Limb (tissue), 2 donors: ENCODE measurements at regions not wholly inside any gene's neighbourhood (a gene's known extent, or its start where the extent isn't known, plus 50 kb on each side); places are given as distances from the start of the nearest gene placed in this dataset.

Experiments used
- DNase-seq, 2 donors: peaks; one replicate each; pipeline ENCODE4 v3.0.0-alpha.2; 2016; ENCODE audit errors: extremely low spot score in 2 of 2

GRCh38 chr15:96390986-96391385, 60.5 kb downstream of the NR2F2 start:
- no peak for DNase-seq

DNA sequence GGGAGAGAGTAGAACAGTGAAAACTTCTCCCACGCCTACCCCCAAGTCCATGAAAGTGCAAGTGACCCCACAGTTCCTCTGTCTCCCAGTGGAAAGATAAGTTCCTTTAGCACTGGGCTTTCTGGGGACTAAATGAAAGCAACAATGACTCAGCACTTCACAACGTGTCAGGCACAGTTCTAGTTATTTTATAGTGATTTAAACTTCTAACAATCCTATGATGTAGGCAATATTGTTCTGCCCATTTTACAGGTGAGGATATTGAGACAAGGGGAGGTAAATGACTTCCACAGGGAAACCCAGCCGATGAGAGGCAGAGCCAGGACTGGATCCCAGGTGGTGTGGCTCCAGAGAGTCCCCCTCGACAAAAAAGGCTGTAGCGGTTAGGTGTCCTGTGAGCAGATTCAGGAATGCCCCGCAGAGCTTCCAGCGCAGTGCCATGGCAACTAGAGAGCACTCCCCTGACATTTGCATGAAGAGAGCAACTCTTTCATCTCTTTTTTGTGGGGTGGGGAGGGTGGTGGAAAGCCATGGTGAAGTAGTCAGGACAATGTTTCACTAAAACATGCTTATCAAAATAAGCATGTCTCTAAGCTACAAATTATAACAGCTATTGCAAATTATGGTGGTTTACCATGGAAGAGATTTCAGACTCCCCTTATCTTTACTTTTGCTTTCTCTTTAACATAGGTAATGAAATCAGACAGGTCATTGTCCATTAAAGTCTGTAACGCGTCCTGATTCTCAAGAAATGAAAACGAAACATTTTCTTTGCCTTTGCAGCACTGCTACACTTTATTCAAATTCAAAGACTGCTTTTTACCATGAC, 62.1 kb downstream of the NR2F2 start:
- DNase-seq = no peak

DNA sequence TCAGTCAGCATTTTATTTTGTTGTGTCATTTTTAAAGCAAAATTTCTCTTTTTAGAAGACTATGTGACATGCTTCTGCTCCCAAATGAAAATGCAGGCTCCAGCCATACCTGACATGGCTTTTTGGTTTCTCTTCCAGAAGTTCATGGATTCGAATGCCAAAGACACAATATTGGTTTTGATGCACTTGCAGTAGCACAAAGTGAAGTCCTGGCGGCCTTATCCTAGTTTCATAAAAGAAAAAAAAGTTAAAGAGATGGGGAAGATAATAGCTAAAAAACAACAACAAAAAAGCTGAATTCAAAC, 62.7 kb downstream of the NR2F2 start:
- DNase-seq = no peak

GRCh38 chr15:96395687-96396086, 65.2 kb downstream of the NR2F2 start:
- DNase-seq = no peak

DNA sequence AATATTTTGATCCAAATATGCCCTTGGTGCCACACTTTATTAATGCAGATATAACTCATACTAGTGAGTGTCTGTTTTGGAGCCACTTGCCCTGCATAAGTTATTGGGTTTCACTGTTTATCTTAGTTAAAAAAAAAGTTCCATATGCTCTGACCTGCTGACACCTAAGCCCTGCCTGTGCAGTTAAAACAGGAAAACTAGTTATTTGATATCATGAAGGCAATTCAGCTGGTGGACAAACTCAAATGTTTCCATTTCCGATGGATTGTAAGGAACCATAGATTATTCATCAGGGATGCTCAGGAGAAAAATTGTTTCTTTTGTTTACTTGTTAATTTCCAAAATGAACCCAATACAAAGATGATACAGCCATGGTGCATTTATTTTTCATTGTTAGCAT, 68.3 kb downstream of the NR2F2 start:
- no peak for DNase-seq

- no peak for DNase-seq
Measured at GRCh38 chr15:96402403-96402802, 71.9 kb downstream of the NR2F2 start.

DNA sequence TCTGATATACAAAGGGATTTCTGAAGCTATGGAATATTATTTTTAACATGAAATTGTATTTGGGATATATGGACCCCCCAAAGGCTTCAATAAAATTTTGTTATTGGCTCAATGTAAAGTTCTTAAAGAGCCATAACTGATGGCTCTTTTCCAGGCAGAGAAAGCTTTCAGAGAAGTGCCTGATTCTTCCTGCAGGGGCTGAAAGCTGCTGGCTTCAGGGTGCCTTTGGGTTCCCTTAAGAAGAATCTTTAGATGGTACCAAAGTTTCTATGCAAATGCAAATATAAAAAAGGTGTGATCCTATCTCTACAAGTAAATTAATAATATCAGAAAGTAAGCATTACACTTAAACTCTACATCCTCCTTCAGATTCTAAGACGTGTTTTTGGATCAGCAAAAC, 72.6 kb downstream of the NR2F2 start:
- no peak for DNase-seq

DNA sequence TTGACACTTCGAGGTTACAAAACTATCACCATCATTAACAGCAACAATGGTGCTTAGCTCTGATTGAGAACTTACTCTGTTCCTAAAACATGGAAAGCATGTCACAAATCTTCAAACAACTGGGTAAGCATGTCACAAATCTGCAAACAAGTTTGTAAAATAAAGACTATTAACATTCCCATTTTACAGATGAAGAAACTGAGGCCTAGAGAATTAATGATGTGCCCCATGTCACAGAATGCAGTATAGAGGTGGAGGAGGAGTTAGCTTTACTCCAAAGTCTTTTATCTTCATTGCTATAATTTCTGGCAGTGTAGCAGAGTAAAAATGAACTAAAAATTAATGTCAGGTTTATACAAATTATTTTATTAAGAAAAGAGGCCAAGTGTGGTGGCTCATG, 73.4 kb downstream of the NR2F2 start:
- no peak for DNase-seq

- DNase-seq = no peak
Measured at GRCh38 chr15:96404560-96404959, 74.1 kb downstream of the NR2F2 start.

DNA sequence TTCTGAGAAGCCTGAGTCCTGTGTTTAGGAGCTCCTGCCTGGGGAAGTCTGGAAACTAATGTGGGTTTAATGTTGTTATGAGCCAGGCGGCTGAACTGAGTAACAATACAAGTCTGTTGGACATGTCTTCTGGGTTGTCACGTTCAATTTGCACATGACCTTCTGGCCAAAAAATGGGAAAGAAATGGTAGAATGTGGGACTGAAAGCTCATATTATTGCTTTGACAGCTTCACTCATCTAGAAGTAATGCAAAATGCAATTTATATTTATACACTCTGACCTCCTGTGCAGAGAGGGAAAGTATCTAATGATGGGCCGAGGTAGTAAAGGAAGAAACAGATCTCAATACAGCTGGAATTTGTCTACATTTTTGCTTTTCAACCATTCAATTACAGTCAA, 75.8 kb downstream of the NR2F2 start:
- DNase-seq = no peak

DNA sequence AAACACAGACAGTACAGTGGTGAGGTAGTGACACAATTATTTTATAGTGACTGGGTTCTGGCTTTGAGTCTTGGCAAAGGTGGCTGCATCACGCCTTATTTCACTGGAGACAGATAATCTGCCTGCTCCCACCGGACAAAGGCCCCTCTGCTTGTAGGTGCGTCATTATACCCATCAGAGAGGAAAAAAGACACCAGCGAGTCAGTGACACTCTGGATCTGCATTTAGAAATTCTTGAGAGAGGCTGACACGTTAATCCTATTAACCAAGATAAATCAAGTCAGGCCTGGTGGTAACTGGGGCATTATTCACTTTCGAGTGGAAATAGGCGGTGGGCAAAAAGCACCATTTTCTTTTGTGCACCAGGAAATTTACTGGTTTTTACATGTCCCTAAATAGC, 76.2 kb downstream of the NR2F2 start:
- no peak for DNase-seq

- no peak for DNase-seq
Measured at GRCh38 chr15:96407482-96407881, 77.0 kb downstream of the NR2F2 start.

- DNase-seq = no peak
Measured at GRCh38 chr15:96408591-96409183, 78.2 kb downstream of the NR2F2 start.

GRCh38 chr15:96409215-96410138, 79.0 kb downstream of the NR2F2 start:
- DNase-seq = peak in 1 of 2 donors; percentile 52

- DNase-seq = peak in 1 of 2 donors; percentile 44
Measured at GRCh38 chr15:96410175-96411055, 79.9 kb downstream of the NR2F2 start.

GRCh38 chr15:96411056-96412031, 80.8 kb downstream of the NR2F2 start:
- DNase-seq = peak in 1 of 2 donors; percentile 39

GRCh38 chr15:96412045-96412905, 81.8 kb downstream of the NR2F2 start:
- no peak for DNase-seq

DNA sequence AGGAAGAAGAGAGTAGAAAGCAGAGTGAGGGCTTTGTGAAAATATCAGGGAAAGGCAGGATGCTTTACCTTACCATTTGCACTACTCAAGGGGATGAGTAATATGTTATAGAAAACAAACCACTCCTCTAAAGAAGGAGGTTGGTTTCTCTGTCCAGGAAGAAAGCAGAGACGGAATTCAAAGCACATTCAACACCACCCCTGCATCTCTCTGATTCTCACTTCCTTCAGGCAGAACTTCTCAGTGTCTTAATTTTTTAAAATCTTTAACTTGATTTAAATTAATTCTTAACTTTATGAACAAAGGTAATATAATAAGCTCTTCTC, 82.4 kb downstream of the NR2F2 start:
- DNase-seq = no peak

DNA sequence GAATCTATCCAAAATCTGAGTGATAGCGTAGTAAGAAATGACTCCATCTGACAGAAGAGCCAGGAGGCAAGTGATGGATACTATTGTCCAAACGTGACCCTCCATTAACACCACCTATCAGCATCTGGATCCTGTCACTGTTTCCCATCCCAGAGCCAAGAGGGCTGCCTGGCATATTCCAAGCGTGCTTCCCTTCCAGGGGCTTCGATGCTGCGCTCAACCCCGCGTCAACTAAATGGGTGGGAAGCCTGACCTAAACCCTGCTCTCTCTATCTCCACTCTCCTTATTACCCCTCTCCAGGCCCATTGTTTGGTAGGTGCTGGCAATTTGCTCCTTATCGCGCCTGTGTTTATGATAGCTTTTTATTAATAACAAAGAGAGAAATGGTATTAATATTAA, 83.2 kb downstream of the NR2F2 start:
- DNase-seq = no peak
